GM19397 (cell line): ENCODE measurements at regions not wholly inside any gene's neighbourhood (a gene's known extent, or its start where the extent isn't known, plus 50 kb on each side); places are given as distances from the start of the nearest gene placed in this dataset.

Experiments used
- ATAC-seq: cut with Tn5 transposase; IDR thresholded peaks from one replicate; pipeline ENCODE4 v1.9.1; 2021; ENCODE audit warnings: mild to moderate bottlenecking, moderate library complexity; ENCODE audit not compliant: unreplicated experiment

- no peak for ATAC-seq
These were observed 420.9 kb upstream of the POU3F3 start for GRCh38 chr2:104432991-104433390.

GRCh38 chr2:104433657-104434056, 420.3 kb upstream of the POU3F3 start:
- ATAC-seq: no peak

GRCh38 chr2:104434318-104434792, 419.6 kb upstream of the POU3F3 start:
- peak; percentile 71 for ATAC-seq

- ATAC-seq: no peak
These were observed 418.9 kb upstream of the POU3F3 start for GRCh38 chr2:104434966-104435365.

- ATAC-seq: no peak
These were observed 415.4 kb upstream of the POU3F3 start for GRCh38 chr2:104438481-104438880.

- ATAC-seq: no peak
These were observed 410.8 kb upstream of the POU3F3 start for GRCh38 chr2:104443145-104443544.

- ATAC-seq: no peak
These were observed 409.5 kb upstream of the POU3F3 start for GRCh38 chr2:104444392-104444791.

- ATAC-seq: no peak
These were observed 409.0 kb upstream of the POU3F3 start for GRCh38 chr2:104444889-104445288.

- ATAC-seq: no peak
These were observed 406.0 kb upstream of the POU3F3 start for GRCh38 chr2:104447831-104448434.

GRCh38 chr2:104448661-104449440, 405.1 kb upstream of the POU3F3 start:
- no peak for ATAC-seq

GRCh38 chr2:104452558-104452957, 401.4 kb upstream of the POU3F3 start:
- ATAC-seq: no peak

GRCh38 chr2:104462731-104463130, 391.2 kb upstream of the POU3F3 start:
- ATAC-seq: no peak

- ATAC-seq: no peak
These were observed 387.9 kb upstream of the POU3F3 start for GRCh38 chr2:104465981-104466380.

GRCh38 chr2:104468846-104469245, 385.1 kb upstream of the POU3F3 start:
- no peak for ATAC-seq

- no peak for ATAC-seq
These were observed 381.8 kb upstream of the POU3F3 start for GRCh38 chr2:104472076-104472475.

GRCh38 chr2:104473546-104473945, 380.4 kb upstream of the POU3F3 start:
- ATAC-seq: no peak

GRCh38 chr2:104474716-104475115, 379.2 kb upstream of the POU3F3 start:
- ATAC-seq: no peak

- ATAC-seq: no peak
These were observed 377.8 kb upstream of the POU3F3 start for GRCh38 chr2:104476075-104476474.

GRCh38 chr2:104476563-104476988, 377.3 kb upstream of the POU3F3 start:
- no peak for ATAC-seq

GRCh38 chr2:104481341-104481740, 372.6 kb upstream of the POU3F3 start:
- no peak for ATAC-seq

GRCh38 chr2:104487366-104487765, 366.5 kb upstream of the POU3F3 start:
- no peak for ATAC-seq

- ATAC-seq: no peak
These were observed 360.2 kb upstream of the POU3F3 start for GRCh38 chr2:104493698-104494097.
